Stimulated activated CD4-positive, alpha-beta T cell treated with anti-CD3 and anti-CD28 coated beads, Interleukin-2, amount 100 ng/mL, for 24 hours (primary cell): ENCODE measurements at regions not wholly inside any gene's neighbourhood (a gene's known extent, or its start where the extent isn't known, plus 50 kb on each side); places are given as distances from the start of the nearest gene placed in this dataset.
"Not testable (repeated sequence)": the region's sequence is repeated elsewhere in the genome, so short reads cannot be mapped to it uniquely, and the experiment has no call there.

Source experiments
- DNase-seq, 2 donors: peaks; one replicate each; pipeline ENCODE4 v3.0.0-alpha.2; 2020

DNA sequence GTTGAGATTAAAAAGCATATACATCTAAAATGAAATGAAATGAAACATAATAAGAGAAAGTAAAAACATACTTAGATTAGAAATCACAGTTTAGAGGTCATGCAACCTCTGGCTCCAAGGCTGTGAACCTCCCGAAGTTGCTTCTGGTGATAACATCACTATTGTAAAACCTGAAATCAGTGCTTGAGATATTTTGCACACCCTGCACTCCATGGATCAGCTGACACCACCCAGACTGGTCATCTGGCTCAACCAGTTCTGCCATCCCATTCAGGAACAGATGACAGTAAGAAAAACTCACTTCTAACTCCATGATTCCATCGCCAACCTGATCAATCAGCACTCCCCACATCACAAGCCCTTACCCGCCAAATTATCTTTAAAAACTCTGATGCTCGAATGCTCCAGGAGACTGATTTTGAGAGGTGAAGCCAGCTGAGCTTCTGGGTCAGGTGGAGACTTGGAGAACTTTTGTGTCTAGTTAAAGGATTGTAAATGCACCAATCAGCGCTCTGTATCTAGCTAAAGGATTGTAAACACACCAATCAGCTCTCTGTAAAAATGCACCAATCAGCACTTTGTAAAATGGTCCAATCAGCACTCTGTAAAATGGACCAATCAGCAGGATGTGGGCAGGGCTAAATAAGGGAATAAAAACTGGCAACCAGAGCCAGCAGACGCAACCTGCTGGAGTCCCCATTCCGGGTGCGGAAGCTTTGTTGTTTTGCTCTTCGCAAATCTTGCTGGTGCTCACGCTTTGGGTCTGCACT is 162.6 kb upstream of the MAGI2 start:
- no peak for DNase-seq

DNA sequence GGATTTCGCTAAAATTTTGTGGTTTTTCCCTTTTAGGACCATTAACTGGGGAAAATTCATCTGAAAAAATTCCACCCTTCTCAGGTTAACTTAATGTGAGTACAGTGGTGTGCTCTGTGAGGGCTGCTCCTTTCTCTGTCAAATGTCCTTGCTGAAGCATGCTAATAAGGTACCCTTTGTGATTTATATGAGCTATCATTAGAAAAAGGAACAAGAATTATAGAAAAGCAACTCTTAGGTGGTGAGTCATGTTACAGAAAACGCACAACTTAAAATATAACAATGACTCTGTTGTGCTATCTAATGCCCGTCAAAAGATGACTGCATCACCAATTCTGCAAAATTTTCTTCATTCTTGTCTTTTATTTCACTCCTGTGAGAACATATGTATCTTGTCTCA is 162.0 kb upstream of the MAGI2 start:
- DNase-seq = no peak

DNA sequence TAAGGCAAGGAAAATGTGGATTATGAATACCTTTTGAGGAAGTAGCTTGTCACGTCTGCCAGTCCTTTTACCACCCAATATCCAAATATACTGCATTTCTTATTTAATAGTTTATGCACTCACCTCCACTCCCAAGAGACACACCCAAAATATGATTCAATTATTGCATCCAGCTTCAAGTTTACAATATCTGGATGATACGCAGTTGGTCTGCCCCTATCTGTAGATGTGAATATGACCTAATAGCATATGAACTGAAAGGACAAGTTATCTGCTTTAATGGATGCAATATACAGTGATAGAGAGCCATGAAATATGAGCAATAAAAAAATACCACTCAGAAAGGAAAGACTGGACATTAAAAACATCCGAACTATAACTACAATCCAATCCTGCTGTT is 159.4 kb upstream of the MAGI2 start:
- DNase-seq = no peak

DNA sequence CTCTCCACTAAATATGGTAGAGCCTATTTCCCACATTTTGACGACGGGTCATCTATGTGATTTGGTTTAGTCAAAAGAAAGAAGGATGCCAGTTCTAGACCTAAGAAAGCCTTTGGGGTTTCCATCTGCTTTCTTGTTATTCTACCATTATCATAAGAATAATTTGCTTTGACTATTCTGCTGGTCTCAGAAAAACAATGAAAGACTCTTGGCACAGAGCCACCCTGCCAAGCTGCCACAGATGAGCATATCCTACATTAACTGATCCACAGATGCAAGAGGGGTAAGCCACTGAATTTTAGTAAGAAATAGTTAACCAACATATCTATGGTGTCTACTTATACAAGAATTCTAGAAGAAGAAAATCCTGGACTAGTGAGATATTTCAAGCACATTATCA is 158.6 kb upstream of the MAGI2 start:
- no peak for DNase-seq

DNA sequence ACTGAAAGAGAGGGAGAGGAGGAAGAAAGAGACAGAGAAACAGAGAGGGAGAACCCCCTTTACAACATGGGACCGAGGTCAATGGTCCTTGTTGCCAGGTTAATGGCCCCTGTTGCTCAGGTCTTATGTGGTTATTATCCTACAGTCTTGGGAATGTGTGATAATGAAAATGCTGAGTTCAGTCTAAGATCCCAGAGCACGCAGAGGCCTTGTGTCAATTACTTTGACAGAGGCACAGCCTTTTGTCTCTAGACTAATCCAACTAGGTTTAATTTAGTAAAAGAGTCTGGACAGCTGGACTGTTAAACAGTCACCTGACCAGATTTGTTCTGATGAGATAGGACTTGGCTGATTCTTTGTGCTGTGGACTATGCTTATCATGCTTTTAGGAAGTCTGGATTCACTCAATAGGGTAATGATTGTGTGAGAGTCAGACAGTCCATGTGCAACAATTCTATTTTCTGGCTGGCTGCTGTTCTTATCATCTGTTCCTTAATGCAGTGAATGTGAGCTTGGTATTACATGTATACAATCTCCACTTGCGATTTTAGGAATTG is 157.4 kb upstream of the MAGI2 start:
- DNase-seq = no peak

DNA sequence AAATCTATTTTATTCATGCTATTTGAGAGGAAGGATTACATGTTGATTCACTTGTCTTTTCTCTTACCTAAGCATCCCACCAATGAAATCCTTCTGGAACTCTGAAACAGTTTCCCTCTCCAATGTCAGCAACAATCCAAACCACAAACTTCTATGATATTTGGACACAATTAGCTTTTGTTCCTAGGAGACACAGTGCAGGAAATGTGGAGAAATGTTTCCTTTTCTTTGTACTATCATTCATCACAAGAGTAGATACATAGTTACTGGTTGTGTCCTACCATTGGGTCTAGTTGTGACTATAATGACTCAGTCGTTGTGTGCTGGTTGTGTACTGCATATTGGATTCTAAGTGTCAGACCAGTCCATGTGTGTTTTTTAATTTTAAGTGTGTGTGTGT is 156.8 kb upstream of the MAGI2 start:
- no peak for DNase-seq

DNA sequence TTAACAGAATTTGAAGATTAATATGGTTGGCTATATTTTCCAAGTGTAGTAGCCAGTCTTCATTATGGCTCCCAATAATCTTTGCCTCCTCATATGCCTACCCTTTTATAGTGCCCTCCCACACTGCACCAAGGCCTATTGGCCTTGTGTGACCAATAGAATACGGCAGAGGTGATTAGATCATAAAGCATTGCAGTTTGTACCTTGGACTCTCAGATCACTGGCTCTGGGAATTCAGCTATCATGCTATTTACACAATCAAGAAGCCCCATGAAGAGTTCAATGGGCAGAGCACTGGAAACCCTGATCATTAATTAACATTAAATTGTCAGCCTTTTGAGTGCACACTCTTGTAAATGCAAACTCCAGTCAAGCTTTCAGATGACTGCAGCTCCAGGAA is 154.5 kb upstream of the MAGI2 start:
- no peak for DNase-seq

DNA sequence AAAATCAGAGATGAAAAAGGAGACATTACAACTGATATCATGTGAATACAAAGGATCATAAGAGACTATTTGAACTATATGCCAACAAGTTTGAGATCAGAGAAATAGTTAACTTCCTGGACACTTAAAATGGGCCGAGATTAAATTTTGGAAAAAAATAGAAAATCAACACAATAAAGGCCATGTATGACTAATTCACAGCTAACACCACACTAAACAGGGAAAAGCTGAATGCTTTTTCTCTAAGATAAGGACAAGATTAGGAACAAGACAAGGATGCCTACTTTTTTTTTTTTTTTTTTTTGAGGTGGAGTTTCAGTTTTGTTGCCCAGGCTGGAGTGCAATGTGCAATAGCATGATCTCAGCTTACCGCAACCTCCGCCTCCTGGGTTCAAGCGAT is 151.4 kb upstream of the MAGI2 start:
- no peak for DNase-seq

DNA sequence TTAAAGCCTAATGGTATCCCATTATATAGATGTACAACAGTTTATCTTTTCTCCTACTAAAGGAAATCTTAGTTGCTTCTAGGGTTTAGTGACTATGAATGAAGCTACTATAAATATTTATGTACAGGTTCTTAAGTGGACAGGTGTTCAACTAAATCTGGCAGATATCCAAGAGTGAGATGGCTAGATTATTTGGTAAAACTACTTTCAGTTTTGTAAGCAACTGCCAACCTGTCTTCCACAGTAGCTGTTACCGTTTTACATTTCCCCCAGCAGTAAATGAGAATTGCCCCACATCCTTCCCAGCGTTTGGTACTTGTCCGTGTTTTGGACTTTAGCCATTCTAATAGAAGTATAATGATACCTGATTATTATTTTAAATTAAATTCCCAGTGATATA is 144.9 kb upstream of the MAGI2 start:
- DNase-seq = no peak

DNA sequence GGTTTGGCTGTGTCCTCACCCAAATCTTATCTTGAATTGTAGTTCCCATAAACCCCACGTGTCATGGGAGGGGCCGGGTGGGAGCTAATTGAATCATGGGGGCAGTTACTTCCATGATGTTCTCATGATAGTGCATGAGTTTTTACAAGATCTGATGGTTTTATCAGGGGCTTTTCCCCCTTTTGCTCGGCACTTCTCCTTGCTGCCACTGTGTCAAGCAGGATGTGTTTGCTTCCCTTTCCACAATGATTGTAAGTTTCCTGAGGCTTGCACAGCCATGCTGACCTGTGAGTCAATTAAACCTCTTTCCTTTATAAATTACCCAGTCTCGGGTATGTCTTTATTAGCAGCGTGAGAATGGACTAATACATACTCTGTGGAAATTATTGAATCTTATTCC is 141.2 kb upstream of the MAGI2 start:
- DNase-seq = not testable (repeated sequence)

DNA sequence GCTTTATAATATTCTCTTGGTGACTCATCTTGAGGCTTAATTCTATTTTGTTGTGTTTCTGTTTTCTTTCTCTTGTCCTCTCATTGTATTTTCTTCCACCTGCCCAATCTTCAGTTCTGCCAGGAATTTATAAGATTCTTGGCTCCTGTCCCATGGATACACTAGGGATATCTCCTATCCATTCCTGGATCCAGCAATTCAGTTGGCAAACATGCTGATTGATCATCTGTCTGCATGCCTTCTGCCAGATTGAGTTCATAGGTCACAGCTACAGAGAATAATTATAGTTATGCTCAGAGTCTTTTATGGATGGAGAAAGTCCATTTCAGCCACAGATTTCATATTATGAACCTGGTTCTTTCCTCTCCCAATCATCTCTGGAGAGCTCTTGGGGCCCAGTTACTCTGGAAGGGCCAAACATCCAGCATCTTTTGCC is 140.4 kb upstream of the MAGI2 start:
- DNase-seq = no peak

DNA sequence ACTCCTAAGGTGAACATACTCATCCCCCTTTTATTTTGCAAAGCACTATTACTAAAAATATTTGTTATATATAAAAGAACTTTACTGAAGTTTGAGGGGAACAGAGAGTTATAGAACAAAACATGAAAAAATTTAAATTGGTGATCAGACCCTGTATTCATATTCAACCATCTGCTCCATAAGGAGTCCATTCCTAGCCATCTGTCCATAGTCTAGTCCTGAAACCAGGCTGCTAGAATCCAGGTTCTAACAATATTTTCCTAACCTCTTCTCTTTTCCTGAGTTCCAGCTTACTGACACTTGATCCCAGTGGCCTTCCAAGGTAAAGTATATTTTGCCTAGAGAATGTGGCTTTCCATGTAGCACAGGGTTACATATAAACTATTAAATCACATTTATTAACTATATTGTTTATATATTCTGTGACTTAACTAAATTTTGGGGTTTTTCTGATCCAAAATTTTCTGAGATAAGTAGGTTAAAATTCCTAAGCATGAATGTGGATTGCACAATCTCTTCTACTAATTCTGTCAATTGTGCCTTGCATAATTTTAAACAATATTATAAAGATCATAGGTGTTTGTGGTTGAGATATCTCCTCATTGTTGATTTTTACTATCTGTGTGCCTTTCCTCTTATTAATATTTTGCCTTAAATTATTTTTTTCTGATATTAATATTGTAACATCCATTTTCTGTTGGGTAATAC is 137.6 kb upstream of the MAGI2 start:
- DNase-seq = no peak

DNA sequence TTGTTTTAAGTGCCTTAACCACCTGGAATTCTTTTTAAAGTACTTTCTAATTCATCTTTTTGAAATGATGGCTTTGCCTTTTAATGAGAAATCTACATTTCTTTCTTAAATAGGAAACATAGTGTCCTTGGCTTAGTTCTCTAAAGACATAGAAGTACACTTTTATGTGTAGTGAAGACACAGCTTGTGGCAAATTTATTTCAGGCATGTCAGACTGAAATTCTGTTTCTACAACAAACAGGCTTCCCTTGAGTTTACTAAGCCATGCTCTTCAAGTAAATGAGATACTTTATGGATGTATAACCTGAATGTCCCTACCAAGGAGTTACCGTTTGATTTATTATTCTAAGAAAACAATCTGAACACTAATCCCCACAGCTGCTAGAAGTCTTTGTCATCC is 136.9 kb upstream of the MAGI2 start:
- DNase-seq = no peak

DNA sequence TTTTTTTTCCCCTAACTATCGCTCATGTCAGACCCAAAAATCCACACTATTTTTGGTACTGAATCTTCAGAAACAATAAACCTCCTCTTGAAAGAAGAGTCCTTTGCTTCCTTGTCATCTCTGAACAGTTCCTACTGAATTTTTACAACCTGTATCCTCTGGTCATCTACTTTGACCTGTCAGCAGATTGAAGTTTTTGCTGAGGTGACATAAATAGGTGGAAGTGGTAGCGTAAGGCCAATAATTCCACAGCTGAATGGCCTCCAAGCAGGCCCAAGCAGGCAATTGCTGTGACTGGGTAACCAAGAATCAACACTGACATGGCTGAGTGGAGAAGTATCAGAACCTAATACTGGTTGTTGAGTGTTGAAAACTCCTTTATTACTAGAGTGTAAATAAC is 117.4 kb upstream of the MAGI2 start:
- DNase-seq = no peak

DNA sequence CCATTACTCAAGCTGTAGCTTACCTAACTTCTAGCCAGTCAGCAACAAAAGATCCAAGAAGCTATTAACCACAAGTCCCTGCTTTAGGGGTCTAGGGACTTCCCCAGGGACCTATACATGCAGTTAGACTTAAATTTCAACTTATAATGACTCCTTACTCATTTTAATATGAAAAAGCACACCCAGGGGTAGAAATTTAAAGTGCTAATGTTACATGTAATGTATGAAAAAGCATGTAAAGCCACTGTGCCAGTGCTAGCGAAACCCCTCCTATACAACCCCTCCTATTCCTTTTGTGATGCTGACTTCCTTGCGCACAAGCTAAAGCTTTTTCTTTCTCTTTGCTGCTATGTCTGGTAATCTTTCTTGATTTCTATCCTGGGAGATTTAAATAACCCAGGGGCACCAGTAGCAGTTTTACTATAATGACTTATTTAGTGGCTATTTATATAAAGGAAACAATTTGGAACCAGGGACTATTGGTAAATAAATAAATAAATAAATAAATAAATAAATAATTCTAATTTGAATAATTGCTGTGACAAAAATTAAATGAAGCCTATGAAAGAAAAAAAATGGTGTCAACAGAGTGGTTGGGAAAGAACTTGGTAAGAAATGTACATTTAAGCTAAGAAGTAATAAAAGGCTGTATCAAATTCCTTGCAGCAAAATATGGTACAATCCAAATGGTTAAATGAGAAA is 110.5 kb upstream of the MAGI2 start:
- no peak for DNase-seq

DNA sequence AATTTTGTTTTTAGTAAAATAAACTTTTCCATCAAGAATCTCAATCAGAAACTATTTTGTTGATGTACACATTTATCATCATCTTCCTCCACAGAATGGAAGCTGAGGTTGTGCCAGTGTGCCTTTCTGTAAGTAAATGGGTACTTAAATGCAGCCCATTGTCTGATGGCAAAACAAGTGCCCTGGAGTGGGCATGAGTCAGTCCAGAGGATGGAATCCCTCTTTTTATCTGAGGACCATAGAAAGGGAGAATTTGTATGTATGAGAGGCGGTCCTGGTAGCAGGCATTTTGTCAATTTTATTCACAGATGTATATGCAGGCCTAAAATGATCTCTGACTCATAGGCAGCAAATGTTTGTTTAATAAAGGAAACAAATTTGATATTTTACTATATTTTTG is 102.1 kb upstream of the MAGI2 start:
- no peak for DNase-seq

DNA sequence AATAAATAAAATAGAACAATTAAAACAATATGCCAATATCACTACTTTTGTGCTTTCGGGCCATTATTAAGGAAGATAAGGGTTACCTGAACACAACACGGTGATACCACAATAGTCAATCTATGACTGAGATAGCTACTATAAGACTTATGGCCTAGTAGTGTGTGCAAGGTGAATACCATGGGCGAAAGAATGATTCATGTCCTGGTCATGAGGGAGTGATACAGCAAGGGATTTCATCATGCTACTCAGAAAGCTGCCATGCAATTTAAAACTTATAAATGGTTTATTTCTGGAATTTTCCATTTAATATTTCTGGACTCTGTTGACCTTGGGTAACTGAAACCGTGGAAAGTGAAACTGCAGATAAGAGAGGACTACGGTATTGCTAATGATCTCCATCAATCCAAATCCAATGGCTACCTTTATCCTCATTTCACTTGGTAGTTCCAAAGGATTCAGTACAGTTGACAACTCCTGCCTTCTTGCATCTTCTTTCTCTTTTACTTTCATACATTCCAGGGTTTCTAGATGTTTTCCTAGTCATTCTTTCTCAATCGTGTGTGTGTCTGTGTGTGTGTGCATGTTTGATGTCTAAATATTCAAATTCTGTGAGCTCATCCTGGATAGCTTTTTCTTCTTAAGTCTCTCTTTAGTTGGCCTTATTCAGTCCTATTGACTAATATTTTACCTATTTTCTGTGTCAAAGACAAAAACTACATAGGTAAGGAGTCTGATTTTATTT is 100.5 kb upstream of the MAGI2 start:
- no peak for DNase-seq

DNA sequence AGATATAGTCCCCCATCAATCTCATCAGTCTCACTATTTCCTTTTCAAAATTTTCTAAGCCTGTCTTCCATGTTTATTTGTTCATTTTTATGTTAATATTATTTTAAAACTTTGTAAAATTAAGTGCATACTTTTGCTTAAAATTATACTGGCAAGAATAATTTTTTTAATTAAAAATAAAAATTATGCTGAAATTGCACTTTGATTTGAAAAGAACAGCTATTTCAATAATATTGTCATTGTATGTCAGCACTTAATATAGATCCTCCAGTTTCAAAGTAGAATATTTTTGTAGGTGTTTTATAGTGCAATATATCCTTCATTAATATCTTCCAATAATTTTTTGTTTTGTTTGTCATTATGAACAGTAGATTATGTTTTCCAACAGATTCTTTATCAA is 99.0 kb upstream of the MAGI2 start:
- DNase-seq = no peak

DNA sequence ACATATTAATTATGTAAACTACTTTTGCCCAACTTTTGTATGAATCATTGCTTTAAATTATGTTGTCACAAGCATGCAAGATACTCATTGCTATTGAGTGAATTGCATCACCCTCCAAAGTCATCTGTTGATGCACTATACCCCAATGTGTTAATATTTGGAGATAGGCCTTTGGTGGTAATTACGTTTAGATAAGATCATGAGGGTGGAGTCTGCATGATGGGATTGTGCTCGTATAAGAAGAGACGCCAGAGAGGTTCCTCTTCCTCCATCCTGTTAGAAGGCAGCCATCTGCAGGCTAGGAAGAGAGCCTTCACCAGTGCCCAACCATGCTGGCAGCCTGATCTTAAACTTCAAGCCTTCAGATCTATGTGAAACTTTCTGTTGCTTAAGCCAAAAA is 95.3 kb upstream of the MAGI2 start:
- no peak for DNase-seq

DNA sequence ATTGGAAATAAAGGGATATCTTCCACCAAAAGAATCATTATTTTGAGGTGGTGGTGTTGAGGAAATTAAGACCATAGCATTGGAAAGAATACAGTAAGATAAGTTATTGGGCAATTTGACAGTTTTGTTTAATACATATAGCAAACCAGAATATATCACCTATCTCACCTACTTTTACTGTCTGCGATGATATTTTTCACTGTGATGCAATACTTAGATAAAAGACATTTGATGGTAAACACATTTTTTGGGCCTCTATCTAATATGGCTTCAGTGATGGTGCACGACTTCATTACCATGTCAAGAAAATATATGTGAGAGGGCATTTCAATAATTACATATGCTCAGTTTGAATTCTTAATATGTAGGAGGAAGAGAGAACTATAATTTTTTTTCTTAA is 93.7 kb upstream of the MAGI2 start:
- no peak for DNase-seq

DNA sequence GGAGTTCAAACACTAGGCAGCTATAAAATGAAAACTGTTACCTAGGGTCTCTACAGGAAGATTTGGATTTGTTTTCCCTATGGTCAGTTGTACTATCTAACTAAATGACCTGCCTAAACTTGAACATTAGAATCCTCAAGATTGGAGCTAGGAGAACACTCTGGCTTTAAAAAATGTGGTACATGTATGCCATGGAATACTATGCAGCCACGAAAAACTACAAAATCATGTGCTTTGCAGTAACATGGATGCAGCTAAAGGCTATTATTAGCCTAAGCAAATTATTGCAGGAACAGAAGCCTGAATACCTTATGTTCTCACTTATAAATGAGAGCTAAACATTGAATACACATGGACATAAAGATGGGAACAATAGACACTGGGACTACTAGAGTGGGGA is 87.1 kb upstream of the MAGI2 start:
- DNase-seq = no peak

DNA sequence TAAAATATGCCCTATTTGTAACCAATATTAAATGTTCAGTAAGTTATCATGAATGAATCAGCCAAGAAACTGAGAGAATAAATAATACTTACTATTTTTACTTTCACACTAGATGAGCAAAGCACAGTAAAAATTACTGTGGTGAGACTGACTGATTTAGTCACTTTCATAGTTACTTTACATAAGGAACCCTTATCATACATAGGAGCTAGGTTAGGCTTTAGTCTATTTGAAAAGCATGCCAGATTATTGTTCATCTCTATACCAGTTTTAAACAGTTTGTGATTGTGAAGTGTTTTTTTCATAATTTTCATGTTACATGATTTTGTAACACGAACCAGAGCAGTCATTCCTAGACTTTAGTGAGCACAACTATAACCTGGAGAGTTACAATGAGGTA is 80.7 kb upstream of the MAGI2 start:
- DNase-seq = no peak
